ENCODE measurements at regions not wholly inside any gene's neighbourhood (a gene's known extent, or its start where the extent isn't known, plus 50 kb on each side); places are given as distances from the start of the nearest gene placed in this dataset.

DNA sequence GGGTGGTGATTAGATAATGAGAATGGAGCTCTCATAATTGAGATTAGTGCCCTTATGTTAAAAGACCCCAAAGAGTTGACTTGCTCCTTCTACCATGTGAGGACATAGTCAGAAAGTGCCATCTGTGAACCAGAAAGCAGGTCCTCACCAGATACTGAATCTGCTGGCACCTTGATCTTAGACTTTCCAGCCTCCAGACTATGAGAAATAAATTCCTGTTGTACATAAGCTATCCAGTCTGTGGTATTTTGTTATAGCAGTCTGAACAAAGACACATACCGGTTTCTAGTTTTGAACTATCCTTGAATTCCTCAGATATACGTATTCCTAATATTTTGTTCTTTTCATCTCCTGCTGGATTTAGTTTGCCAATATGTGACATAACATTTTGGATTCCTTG is 228.1 kb downstream of the FZD1 start:
- TF ChIP-seq, protein P1, sequence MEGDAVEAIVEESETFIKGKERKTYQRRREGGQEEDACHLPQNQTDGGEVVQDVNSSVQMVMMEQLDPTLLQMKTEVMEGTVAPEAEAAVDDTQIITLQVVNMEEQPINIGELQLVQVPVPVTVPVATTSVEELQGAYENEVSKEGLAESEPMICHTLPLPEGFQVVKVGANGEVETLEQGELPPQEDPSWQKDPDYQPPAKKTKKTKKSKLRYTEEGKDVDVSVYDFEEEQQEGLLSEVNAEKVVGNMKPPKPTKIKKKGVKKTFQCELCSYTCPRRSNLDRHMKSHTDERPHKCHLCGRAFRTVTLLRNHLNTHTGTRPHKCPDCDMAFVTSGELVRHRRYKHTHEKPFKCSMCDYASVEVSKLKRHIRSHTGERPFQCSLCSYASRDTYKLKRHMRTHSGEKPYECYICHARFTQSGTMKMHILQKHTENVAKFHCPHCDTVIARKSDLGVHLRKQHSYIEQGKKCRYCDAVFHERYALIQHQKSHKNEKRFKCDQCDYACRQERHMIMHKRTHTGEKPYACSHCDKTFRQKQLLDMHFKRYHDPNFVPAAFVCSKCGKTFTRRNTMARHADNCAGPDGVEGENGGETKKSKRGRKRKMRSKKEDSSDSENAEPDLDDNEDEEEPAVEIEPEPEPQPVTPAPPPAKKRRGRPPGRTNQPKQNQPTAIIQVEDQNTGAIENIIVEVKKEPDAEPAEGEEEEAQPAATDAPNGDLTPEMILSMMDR (IDR thresholded peaks at IDR 0.05), result no peak
- TF ChIP-seq POLR2A (IDR thresholded peaks at IDR 0.05), result no peak

Measured in stomach (tissue), 4 donors.